Ectodermal cell (in vitro differentiated cells): ENCODE measurements at regions not wholly inside any gene's neighbourhood (a gene's known extent, or its start where the extent isn't known, plus 50 kb on each side); places are given as distances from the start of the nearest gene placed in this dataset.

Experiments
- H3K27ac ChIP-seq: 2 replicates; pipeline ENCODE4 v1.7.0; 2013; ENCODE audit warnings: mild to moderate bottlenecking, low read depth, low read length; ENCODE audit not compliant: insufficient read depth, poor library complexity, severe bottlenecking
- H3K27me3 ChIP-seq: 2 replicates; pipeline ENCODE4 v1.7.0; 2013; ENCODE audit warnings: mild to moderate bottlenecking, low read length; ENCODE audit not compliant: insufficient read depth, control insufficient read depth, poor library complexity, severe bottlenecking
- H3K36me3 ChIP-seq: one replicate; pipeline ENCODE4 v1.7.0; 2013; ENCODE audit warnings: low read length; ENCODE audit not compliant: control insufficient read depth, insufficient read depth
- H3K4me1 ChIP-seq: one replicate; pipeline ENCODE4 v1.7.0; 2013; ENCODE audit warnings: low read length; ENCODE audit not compliant: control insufficient read depth, insufficient read depth
- H3K4me3 ChIP-seq: 2 replicates; pipeline ENCODE4 v1.7.0; 2013; ENCODE audit warnings: low read depth, low read length, control low read depth; ENCODE audit not compliant: insufficient read depth
- H3K9me3 ChIP-seq: 2 replicates; pipeline ENCODE4 v1.7.0; 2013; ENCODE audit warnings: mild to moderate bottlenecking, low read length, moderate library complexity; ENCODE audit not compliant: control insufficient read depth
- WGBS, 2 experiments: methylation state at CpG; one replicate each; pipeline ENCODE4 v1.1.7; 2013; ENCODE audit warnings: missing lambda C conversion rate in 2 of 2; 5-methylcytosine and 5-hydroxymethylcytosine counted together

DNA sequence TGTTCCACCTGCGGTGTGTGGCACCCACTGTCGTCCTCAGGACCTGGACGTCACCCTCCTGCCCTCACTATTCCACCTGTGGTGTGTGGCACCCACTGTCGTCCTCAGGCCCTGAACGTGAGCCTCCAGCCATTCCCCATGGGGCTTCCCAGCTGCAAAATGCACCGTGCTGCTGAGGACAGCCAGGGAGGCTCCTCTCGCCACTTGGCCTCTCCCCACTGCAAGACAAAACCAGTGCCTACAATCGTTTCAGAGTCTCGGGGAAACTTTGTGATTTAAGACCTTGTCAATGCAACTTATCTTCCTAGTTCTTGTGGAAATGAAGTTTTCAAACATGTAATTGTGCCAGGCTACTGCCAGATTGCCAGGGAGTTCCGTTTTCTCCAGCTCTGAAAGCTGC is 319.3 kb upstream of the SALL3 start:
- no peaks in the 10 kb centered on the region for H3K27me3 ChIP-seq
- H3K27ac ChIP-seq: no peak overlapping the region
- H3K36me3 ChIP-seq: no peaks in the 10 kb centered on the region
- H3K9me3 ChIP-seq: no peaks in the 10 kb centered on the region
- WGBS, 2 experiments: 93% methylated on average over 10 of the region's 10 CpGs
- H3K4me1 ChIP-seq: no peaks in the 10 kb centered on the region
- no peak overlapping the region for H3K4me3 ChIP-seq

GRCh38 chr18:78661316-78661715 is 318.3 kb upstream of the SALL3 start:
- no peak overlapping the region for H3K4me3 ChIP-seq
- no peaks in the 10 kb centered on the region for H3K9me3 ChIP-seq
- no peaks in the 10 kb centered on the region for H3K36me3 ChIP-seq
- no peaks in the 10 kb centered on the region for H3K4me1 ChIP-seq
- no peaks in the 10 kb centered on the region for H3K27me3 ChIP-seq
- H3K27ac ChIP-seq: no peak overlapping the region
- 92 to 97% methylated on average over 8 of the region's 9 CpGs for WGBS, 2 experiments

- H3K9me3 ChIP-seq: no peaks in the 10 kb centered on the region
- no peak overlapping the region for H3K27ac ChIP-seq
- H3K36me3 ChIP-seq: no peaks in the 10 kb centered on the region
- H3K27me3 ChIP-seq: no peaks in the 10 kb centered on the region
- H3K4me3 ChIP-seq: no peak overlapping the region
- WGBS, 2 experiments: 96 to 99% methylated on average over 7 to 9 of the region's 9 CpGs
- H3K4me1 ChIP-seq: no peaks in the 10 kb centered on the region
Observed at GRCh38 chr18:78662879-78663278, 316.7 kb upstream of the SALL3 start.

DNA sequence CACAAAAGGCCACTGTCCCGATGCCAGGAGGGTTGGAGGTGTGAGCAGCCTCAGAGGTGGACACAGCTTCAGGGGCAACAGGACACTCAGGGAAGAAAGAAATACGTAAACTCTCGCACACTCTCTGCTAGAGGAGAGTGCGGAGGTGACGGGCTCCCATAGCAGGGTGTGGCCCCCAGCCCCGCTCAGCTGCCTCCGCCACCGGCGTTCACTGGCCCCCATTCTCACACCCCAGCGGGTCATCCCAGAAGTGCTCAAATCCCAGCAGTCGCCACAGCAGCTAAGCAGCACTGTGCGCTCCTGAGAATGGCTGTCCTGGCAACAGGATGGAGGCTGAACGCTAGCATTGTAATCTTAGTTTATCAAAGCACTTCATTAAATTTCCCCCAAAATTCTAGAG is 315.6 kb upstream of the SALL3 start:
- Histone ChIP-seq H3K27ac (no peak overlapping the region), H3K4me1 (no peaks in the 10 kb centered on the region), H3K27me3 (no peaks in the 10 kb centered on the region), H3K9me3 (no peaks in the 10 kb centered on the region), H3K4me3 (no peak overlapping the region), H3K36me3 (no peaks in the 10 kb centered on the region)
- WGBS, 2 experiments: 90 to 92% methylated on average over 13 of the region's 13 CpGs

- Histone ChIP-seq H3K4me3 (no peak overlapping the region), H3K36me3 (no peaks in the 10 kb centered on the region), H3K27ac (no peak overlapping the region), H3K4me1 (no peaks in the 10 kb centered on the region), H3K9me3 (no peaks in the 10 kb centered on the region), H3K27me3 (no peaks in the 10 kb centered on the region)
- 91 to 98% methylated on average over 4 of the region's 5 CpGs for WGBS, 2 experiments
Observed at GRCh38 chr18:78664848-78665247, 314.8 kb upstream of the SALL3 start.

- Histone ChIP-seq H3K9me3 (no peaks in the 10 kb centered on the region), H3K36me3 (no peaks in the 10 kb centered on the region), H3K27ac (no peak overlapping the region), H3K4me3 (no peak overlapping the region), H3K4me1 (no peaks in the 10 kb centered on the region), H3K27me3 (no peaks in the 10 kb centered on the region)
- 92 to 96% methylated on average over 10 of the region's 10 CpGs for WGBS, 2 experiments
Observed at GRCh38 chr18:78665644-78666043, 314.0 kb upstream of the SALL3 start.

DNA sequence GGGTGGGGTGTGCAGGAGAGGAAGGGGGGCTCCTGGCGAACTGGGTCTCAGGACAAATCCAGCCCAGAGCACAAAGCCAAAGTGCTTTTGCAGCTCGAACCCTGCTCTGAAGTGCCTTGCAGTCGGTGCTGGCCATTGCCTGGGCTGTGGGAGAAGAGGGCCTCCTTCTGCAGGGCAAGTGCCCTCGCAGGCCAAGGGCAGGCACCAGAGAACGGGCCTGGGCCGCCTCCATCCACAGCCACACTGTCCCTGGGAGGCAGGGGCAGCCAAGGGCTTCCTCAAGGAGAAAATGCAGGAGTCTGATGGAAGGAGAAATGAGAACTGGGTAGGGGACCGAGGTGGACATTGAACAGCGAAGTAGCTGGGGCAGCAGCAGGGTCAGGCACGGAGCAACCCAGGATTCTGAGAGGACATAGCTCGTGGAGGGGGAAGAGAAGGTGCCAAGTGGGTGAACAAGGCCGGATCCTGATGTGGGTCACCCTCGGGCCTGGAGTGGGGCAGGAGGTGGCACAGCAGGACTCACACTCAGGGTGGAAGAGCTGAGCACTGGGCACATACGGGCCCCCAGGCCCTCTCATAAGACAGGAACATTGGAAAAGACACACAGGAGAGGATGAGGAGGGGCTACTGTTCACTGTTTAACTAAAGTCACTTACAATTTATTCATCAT is 312.8 kb upstream of the SALL3 start:
- no peaks in the 10 kb centered on the region for H3K36me3 ChIP-seq
- no peak overlapping the region for H3K4me3 ChIP-seq
- 93 to 95% methylated on average over 13 of the region's 13 CpGs for whole genome bisulfite sequencing, 2 experiments
- H3K27me3 ChIP-seq: no peaks in the 10 kb centered on the region
- no peaks in the 10 kb centered on the region for H3K9me3 ChIP-seq
- H3K27ac ChIP-seq: no peak overlapping the region
- no peaks in the 10 kb centered on the region for H3K4me1 ChIP-seq

DNA sequence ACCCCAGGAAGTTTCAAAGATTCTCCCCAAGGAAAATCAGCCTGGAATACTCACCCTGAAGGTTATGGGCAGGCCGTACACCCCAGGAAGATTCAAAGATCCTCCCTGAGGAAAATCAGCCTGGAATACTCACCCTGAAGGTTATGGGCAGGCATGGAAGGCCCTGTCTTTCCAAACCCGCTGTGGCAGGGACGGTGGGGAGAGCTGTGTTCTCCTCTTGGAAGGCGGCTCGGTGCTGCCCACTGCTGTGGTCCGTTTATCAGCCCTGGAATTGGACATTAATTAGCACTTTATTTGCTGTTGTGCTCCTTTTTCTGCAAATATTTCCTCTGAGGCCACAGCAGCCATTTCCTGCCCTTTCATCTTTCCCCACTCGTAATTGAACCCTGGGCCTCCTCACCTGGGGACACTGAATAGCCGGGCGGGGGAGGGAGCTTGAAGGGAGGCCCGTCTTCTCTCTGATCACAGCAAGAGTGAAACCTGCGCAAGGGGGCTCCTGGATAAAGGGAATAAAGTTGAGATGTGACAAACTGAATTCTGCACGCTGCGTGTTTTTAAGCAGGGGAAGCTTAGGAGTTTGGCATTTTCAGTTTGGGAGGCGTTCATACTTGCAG is 308.7 kb upstream of the SALL3 start:
- WGBS, 2 experiments: 74% methylated on average over 14 of the region's 14 CpGs
- Histone ChIP-seq H3K9me3 (no peaks in the 10 kb centered on the region), H3K27me3 (no peaks in the 10 kb centered on the region), H3K4me3 (no peak overlapping the region), H3K4me1 (no peaks in the 10 kb centered on the region), H3K27ac (no peak overlapping the region), H3K36me3 (no peaks in the 10 kb centered on the region)

- H3K4me1 ChIP-seq: no peaks in the 10 kb centered on the region
- H3K9me3 ChIP-seq: no peaks in the 10 kb centered on the region
- H3K4me3 ChIP-seq: no peak overlapping the region
- H3K36me3 ChIP-seq: no peaks in the 10 kb centered on the region
- WGBS, 2 experiments: 95 to 96% methylated on average over 15 of the region's 15 CpGs
- no peaks in the 10 kb centered on the region for H3K27me3 ChIP-seq
- H3K27ac ChIP-seq: no peak overlapping the region
Observed at GRCh38 chr18:78671551-78671950, 308.1 kb upstream of the SALL3 start.

GRCh38 chr18:78672862-78673446 is 306.7 kb upstream of the SALL3 start:
- Histone ChIP-seq H3K36me3 (no peaks in the 10 kb centered on the region), H3K27ac (no peak overlapping the region), H3K4me3 (no peak overlapping the region), H3K27me3 (no peaks in the 10 kb centered on the region), H3K4me1 (no peaks in the 10 kb centered on the region), H3K9me3 (no peaks in the 10 kb centered on the region)
- WGBS, 2 experiments: 93% methylated on average over 21 of the region's 21 CpGs
